KMS-11 (cell line): ENCODE measurements at regions not wholly inside any gene's neighbourhood (a gene's known extent, or its start where the extent isn't known, plus 50 kb on each side); places are given as distances from the start of the nearest gene placed in this dataset.
"Not testable (repeated sequence)": the region's sequence is repeated elsewhere in the genome, so short reads cannot be mapped to it uniquely, and the experiment has no call there.

Source experiments
- H2AFZ ChIP-seq: fragments of 200-600 bp; sonication (generic); 2 replicates; pipeline ENCODE4 v1.6.1; 2016; ENCODE audit warnings: antibody characterized with exemption, mixed run types, low read depth
- H3K27ac ChIP-seq: fragments of 200-600 bp; sonication (generic); 2 replicates; pipeline ENCODE4 v1.6.1; 2016; ENCODE audit warnings: mild to moderate bottlenecking, mixed run types
- H3K27me3 ChIP-seq: fragments of 200-600 bp; sonication (generic); 2 replicates; pipeline ENCODE4 v1.6.1; 2017; ENCODE audit warnings: mild to moderate bottlenecking, low read depth, mixed run types, moderate library complexity; ENCODE audit not compliant: insufficient read depth
- H3K36me3 ChIP-seq: fragments of 200-600 bp; sonication (generic); 2 replicates; pipeline ENCODE4 v1.6.1; 2017; ENCODE audit warnings: mild to moderate bottlenecking, mixed run types; ENCODE audit not compliant: insufficient read depth
- H3K4me1 ChIP-seq: fragments of 200-600 bp; sonication (generic); 2 replicates; pipeline ENCODE4 v1.6.1; 2016; ENCODE audit warnings: mild to moderate bottlenecking, low read depth, mixed run types; ENCODE audit not compliant: poor library complexity, severe bottlenecking
- H3K4me2 ChIP-seq: fragments of 200-600 bp; sonication (generic); 2 replicates; pipeline ENCODE4 v1.7.0; 2016; ENCODE audit warnings: mild to moderate bottlenecking, mixed run types
- H3K4me3 ChIP-seq: fragments of 200-600 bp; sonication (generic); IDR thresholded peaks from 2 replicates; pipeline ENCODE4 v1.6.1; 2017; ENCODE audit warnings: low read depth, low read length, mixed read lengths; ENCODE audit not compliant: insufficient read depth
- H3K79me2 ChIP-seq: fragments of 200-600 bp; sonication (generic); 2 replicates; pipeline ENCODE4 v1.6.1; 2016; ENCODE audit warnings: low read depth, mixed run types; ENCODE audit not compliant: insufficient read depth
- H3K9ac ChIP-seq: fragments of 200-600 bp; sonication (generic); 2 replicates; pipeline ENCODE4 v1.6.1; 2016; ENCODE audit warnings: mild to moderate bottlenecking, mixed run types
- H4K20me1 ChIP-seq: fragments of 200-600 bp; sonication (generic); 2 replicates; pipeline ENCODE4 v1.6.1; 2016; ENCODE audit warnings: mild to moderate bottlenecking, mixed run types; ENCODE audit not compliant: insufficient read depth
- TF ChIP-seq, protein P1 (sequence below): fragments of 200-600 bp; sonication (generic); conservative IDR thresholded peaks from 2 replicates; pipeline ENCODE4 v1.6.1; 2017; ENCODE audit warnings: low read depth, mild to moderate bottlenecking, antibody characterized with exemption, low read length, moderate library complexity, mixed read lengths

DNA sequence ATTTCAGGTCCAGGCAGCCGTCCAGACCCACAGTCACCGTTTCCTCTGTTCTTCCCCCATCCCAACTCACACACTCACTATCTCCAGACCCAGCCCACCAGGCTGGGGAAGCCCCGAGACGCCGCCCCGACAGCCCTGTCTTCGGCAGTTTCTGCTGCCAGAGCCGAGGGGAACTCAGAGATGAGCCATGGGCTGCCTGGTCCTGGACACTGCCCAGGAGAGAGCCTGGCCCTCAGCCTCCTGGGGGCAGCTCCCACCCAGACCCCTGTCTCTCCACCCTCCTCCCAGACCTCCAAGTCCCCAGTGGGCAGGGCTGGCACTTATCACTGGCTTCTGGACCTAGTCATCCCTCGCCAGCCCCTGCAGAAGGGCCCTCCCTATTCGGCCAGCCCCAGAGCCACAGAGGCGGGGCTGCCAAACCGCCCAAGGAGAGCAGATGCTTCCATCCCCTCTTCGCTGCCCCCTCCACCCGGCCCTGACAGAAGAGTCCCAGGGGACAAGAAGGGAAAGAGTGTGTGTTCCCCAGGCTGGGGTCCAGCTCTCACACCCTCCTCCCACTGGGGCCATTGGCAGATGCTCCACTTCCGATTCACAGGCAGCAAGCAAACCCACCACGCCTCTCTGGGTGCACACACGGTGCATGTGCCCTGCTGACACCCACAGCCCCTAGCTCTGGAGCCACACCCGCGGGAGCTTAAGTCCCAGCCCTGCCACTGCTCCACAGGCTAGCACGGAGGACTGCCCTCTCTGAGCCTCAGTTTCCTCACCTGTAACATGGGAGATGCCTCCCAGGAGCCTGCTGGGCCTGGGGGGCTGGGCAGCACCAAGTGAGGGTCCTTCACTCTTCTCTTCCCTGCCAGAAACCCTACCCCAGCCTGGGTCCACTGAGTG, 186.4 kb downstream of the TBC1D2B start:
- not testable (repeated sequence) for H3K9ac ChIP-seq, H3K27ac ChIP-seq, H2AFZ ChIP-seq, H3K4me2 ChIP-seq, H3K36me3 ChIP-seq, H3K4me3 ChIP-seq, H4K20me1 ChIP-seq, H3K79me2 ChIP-seq, H3K4me1 ChIP-seq
- H3K27me3 ChIP-seq, result peaks cover 16% of the 10 kb centered on the region; the same call in 1 of the 2 replicates

DNA sequence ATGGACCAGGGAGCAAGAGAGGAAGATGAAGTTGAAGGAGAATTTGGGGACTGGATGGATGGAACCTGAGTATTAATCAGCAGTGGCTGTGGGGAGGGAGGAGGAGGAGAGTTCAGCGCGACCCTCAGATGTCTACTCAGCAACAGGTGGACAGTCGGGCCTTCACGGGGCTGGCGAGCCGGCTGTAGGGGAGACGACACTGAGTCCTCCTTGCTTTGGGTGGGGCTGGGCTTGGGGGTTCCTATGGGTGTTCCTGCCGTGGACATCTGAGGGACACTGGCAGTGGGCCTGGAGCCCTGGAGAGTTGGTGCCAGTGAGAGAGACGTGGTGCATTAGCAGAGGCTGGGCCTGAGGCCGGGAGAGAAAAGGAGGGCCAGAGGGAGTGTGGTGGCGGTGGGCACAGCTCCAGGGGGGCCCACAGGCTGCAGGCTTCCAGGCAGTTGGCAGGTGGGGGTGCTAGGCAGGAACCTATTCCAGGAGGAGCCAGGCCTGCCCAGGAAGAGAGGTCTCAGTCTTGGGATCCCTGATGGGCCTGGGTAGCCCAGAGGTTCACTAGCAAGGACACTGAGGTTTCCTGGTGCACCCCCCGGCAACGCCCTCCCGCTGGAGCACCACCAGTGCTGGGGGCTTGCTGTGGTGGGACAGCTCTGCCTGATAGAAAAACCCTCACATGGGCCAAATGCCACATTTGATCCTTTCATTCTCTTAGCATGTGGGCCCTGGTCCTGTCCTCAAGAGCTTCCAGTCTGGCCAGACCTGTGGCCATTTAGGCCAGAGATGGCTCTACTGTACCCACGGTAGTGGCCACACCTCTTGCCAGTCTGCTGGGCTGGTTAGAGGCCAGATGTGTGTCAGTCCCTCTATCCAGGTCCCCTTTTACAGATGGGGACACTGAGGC, 187.4 kb downstream of the TBC1D2B start:
- H3K4me1 ChIP-seq, H3K36me3 ChIP-seq, H3K27ac ChIP-seq, H3K27me3 ChIP-seq, H2AFZ ChIP-seq, H3K4me3 ChIP-seq, H3K79me2 ChIP-seq, H3K9ac ChIP-seq, H3K4me2 ChIP-seq, H4K20me1 ChIP-seq: not testable (repeated sequence)

DNA sequence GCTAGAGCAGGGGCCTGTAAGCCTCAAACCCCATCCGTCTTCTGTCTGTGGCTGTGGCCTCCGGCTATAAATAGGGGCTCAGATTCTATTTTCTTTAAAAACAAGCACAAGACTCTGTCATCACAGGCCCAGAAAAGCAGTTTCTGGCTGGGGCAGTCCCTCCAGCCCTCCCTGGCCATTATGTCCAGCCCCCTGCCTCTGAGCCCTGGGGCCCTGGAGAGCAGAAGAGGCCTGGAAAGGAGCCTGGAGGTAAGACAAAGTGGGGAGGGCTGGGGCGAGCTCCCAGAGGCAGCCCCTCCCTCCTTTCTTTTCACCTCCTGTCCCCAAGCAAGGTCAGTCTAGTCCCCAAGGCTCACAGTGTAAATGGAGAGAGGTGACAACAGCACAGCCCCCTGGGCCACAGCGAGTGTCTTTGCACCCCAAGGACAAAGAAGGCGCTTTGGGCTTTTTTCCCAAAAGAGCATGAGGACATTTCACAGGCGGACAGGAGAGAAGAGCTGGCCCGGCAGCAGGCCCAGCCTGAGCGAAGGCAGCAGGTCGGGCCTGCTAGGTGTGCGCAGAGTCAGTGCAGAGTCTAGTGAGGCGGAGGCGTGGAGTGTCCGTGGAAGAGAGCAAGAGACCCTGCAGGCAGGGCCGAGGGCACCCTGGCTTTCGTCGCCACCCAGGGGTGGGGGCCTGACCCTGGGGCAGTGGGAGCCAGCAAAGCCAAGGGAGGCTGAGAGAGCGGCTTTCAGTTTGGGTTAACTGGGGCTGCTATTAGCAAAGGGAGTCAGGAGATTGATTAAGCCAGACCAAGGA, 188.3 kb downstream of the TBC1D2B start:
- H3K27me3 ChIP-seq, result peaks cover 2% of the 10 kb centered on the region; the same call in 1 of the 2 replicates
- H3K79me2 ChIP-seq, result no peaks in the 10 kb centered on the region

DNA sequence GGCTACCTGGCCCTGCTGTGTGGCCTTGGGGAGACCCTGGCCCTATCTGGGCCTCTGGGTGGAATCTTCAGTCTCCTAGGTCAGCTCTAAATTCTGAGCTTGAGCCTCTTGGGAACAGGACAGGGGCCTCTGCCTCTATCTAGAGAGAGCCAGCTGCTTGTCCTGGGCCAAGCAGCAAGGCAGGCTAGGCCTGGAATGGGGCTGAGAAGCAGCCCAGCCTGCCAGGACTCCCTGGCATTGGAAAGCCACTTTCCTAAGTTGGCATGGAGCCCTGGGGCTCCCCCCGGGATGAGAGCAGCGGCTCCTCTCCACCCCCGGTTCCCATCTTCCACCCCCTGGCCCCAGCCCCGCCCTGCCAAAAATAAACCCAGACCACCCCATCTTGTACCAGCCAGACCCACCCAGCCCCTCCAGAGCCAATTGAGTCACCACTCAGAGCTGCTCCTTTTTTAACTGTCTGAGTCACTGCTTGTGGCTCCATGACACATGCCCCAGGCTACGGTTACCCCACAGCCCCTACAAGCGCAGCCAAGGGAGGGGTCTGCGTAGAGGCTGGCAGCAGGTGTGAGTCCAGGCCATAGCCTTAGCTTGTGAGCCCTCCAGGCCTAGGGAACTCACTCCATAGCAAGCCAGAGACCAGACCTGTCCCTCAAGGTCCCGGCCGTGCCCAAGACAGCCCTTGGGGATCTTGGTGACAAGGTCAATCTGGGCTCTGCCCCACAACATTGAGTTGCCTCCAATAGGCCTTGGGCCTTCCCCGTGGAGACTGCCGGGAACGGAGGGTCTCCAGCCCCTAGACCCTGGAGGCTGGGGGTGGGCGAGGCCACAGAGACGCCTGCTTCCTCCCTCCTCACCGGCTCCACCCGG, 189.7 kb downstream of the TBC1D2B start:
- H2AFZ ChIP-seq, H3K27me3 ChIP-seq, H3K79me2 ChIP-seq, H3K36me3 ChIP-seq, H3K4me2 ChIP-seq, H3K27ac ChIP-seq, H3K9ac ChIP-seq, H3K4me3 ChIP-seq, H3K4me1 ChIP-seq, H4K20me1 ChIP-seq: not testable (repeated sequence)

More for the DNA sequence above, 188.3 kb downstream of the TBC1D2B start:
- Histone ChIP-seq H3K4me2 (no peak overlapping the region), H3K36me3 (no peaks in the 10 kb centered on the region), H3K27ac (no peak overlapping the region), H2AFZ (no peak overlapping the region), H3K4me1 (no peaks in the 10 kb centered on the region), H3K4me3 (no peak overlapping the region), H3K9ac (no peak overlapping the region), H4K20me1 (no peaks in the 10 kb centered on the region)
- TF ChIP-seq, protein P1, sequence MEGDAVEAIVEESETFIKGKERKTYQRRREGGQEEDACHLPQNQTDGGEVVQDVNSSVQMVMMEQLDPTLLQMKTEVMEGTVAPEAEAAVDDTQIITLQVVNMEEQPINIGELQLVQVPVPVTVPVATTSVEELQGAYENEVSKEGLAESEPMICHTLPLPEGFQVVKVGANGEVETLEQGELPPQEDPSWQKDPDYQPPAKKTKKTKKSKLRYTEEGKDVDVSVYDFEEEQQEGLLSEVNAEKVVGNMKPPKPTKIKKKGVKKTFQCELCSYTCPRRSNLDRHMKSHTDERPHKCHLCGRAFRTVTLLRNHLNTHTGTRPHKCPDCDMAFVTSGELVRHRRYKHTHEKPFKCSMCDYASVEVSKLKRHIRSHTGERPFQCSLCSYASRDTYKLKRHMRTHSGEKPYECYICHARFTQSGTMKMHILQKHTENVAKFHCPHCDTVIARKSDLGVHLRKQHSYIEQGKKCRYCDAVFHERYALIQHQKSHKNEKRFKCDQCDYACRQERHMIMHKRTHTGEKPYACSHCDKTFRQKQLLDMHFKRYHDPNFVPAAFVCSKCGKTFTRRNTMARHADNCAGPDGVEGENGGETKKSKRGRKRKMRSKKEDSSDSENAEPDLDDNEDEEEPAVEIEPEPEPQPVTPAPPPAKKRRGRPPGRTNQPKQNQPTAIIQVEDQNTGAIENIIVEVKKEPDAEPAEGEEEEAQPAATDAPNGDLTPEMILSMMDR, result no peak

DNA sequence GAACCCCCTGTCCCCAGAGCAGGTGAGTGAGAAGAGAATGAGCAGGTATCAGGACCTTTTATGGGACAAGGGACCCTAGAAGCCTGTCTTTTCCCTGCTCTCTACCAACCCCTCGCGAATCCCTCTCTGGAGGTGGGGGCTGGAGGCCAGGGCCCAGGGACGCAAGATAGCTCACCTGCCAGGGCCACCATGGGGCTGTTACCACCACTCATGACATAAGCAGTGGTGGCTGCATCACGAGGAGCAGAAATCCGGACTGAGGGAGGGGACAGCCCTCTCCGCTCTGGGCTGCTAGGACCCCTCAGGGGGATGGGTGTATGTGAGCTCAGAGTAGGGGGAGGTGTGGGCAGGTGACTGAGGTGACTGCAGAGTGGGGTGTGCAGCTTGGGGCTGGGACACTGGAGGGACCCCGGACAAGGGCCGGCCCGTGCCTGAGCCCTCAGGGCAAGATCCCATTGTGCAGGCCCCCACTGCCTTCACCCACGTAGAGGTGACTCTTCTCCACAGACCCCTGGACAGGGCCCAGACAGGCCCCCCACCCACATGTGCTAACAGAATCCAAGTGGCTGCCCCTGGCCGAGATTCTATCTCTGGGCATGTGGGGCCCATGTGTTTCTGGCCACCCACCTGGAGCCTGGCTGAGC, 190.6 kb downstream of the TBC1D2B start:
- Histone ChIP-seq H4K20me1 (no peaks in the 10 kb centered on the region), H3K9ac (no peak overlapping the region), H3K27ac (no peak overlapping the region), H3K79me2 (no peaks in the 10 kb centered on the region), H3K27me3 (peaks cover 2% of the 10 kb centered on the region; the same call in 1 of the 2 replicates), H3K36me3 (no peaks in the 10 kb centered on the region), H3K4me3 (no peak overlapping the region), H2AFZ (no peak overlapping the region), H3K4me1 (no peaks in the 10 kb centered on the region), H3K4me2 (no peak overlapping the region)
- TF ChIP-seq, protein P1, result no peak

DNA sequence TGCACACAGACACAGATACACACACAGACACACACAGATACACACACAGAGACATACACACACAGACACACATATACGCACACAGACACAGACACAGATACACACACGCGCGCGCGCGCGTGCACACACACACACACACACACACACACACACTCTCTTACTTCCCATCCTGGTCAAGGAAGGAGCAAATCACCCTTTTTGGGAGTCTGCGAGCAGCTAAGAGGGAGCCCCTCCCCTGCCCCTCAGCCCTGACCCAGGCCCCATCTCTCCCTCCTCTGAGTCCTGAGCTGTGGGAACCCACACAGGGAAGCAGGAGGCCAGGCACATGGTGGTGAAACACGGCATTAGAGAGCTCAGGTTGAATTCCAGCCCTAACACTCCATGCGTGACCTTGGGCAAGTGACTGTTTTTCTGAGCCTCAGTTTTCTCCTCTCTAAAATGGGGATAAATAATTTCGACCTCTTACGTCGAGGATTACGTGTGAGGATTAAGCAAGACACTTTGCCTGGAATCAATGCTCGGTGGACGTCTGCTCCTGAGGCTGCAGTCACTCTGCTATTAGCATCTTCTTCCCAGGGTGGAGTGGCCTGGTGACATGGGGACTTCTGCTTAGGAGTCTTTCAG, 191.5 kb downstream of the TBC1D2B start:
- H3K27ac ChIP-seq, H3K9ac ChIP-seq: not testable (repeated sequence)

DNA sequence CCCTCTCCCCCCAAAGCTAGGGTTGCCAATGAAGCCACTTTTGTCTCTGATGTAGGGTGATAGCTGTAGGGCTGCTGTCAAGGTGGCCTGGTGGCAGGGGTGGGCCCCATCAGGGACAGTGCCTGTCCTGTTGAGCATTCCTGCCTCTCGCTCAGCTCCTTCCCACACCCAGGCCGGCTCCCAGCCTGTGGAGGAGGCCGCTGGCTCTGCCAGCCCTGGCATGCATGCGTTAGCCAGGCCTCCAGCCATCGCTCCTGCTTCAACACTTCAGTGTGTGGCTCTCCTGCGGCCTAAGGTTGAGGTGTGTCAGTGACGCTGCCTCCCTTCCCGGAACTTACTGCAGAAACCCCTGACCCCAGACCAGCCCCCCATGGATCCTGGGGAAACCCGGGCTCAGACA, 194.5 kb downstream of the TBC1D2B start:
- not testable (repeated sequence) for H3K4me1 ChIP-seq, H3K36me3 ChIP-seq, H2AFZ ChIP-seq, H3K27me3 ChIP-seq, H3K4me3 ChIP-seq, H3K4me2 ChIP-seq, H3K79me2 ChIP-seq, H3K27ac ChIP-seq, H3K9ac ChIP-seq, H4K20me1 ChIP-seq

More for the DNA sequence above, 191.5 kb downstream of the TBC1D2B start:
- not testable (repeated sequence) for H3K4me2 ChIP-seq, H3K4me3 ChIP-seq, H3K79me2 ChIP-seq, H3K36me3 ChIP-seq, H3K27me3 ChIP-seq, H2AFZ ChIP-seq, H4K20me1 ChIP-seq, H3K4me1 ChIP-seq
